ENCODE measurements at regions not wholly inside any gene's neighbourhood (a gene's known extent, or its start where the extent isn't known, plus 50 kb on each side); places are given as distances from the start of the nearest gene placed in this dataset.

- H3K4me3 ChIP-seq (ENCODE audit: low read depth, low read length): no peak overlapping the region
- DNase-seq (ENCODE audit: low read depth): no peak
- no peak for TF ChIP-seq CTCF (conservative IDR thresholded peaks at IDR 0.05; ENCODE audit: low read depth, low read length)
Measured at GRCh38 chr7:25622695-25623094, 394.4 kb upstream of the NPVF start.

GRCh38 chr7:25624051-25624450, 395.8 kb upstream of the NPVF start:
- TF ChIP-seq CTCF (conservative IDR thresholded peaks at IDR 0.05; ENCODE audit: low read depth, low read length): no peak
- H3K4me3 ChIP-seq (ENCODE audit: low read depth, low read length): no peak overlapping the region
- no peak for DNase-seq (ENCODE audit: low read depth)

- no peak for TF ChIP-seq CTCF (conservative IDR thresholded peaks at IDR 0.05; ENCODE audit: low read depth, low read length)
- no peak for DNase-seq (ENCODE audit: low read depth)
- no peak overlapping the region for H3K4me3 ChIP-seq (ENCODE audit: low read depth, low read length)
Measured at GRCh38 chr7:25624833-25625232, 396.5 kb upstream of the NPVF start.

- TF ChIP-seq CTCF (conservative IDR thresholded peaks at IDR 0.05; ENCODE audit: low read depth, low read length): no peak
- DNase-seq (ENCODE audit: low read depth): no peak
- H3K4me3 ChIP-seq (ENCODE audit: low read depth, low read length): no peak overlapping the region
Measured at GRCh38 chr7:25625306-25625992, 397.2 kb upstream of the NPVF start.

- TF ChIP-seq CTCF (conservative IDR thresholded peaks at IDR 0.05; ENCODE audit: low read depth, low read length): no peak
- no peak for DNase-seq (ENCODE audit: low read depth)
- no peak overlapping the region for H3K4me3 ChIP-seq (ENCODE audit: low read depth, low read length)
Measured at GRCh38 chr7:25626451-25627131, 398.3 kb upstream of the NPVF start.

- no peak for TF ChIP-seq CTCF (conservative IDR thresholded peaks at IDR 0.05; ENCODE audit: low read depth, low read length)
- DNase-seq (ENCODE audit: low read depth): no peak
- H3K4me3 ChIP-seq (ENCODE audit: low read depth, low read length): no peak overlapping the region
Measured at GRCh38 chr7:25628446-25628845, 400.2 kb upstream of the NPVF start.

- no peak for TF ChIP-seq CTCF (conservative IDR thresholded peaks at IDR 0.05; ENCODE audit: low read depth, low read length)
- DNase-seq (ENCODE audit: low read depth): no peak
- no peak overlapping the region for H3K4me3 ChIP-seq (ENCODE audit: low read depth, low read length)
Measured at GRCh38 chr7:25632616-25633015, 404.3 kb upstream of the NPVF start.
